Lung (tissue), 11 donors: ENCODE measurements at regions not wholly inside any gene's neighbourhood (a gene's known extent, or its start where the extent isn't known, plus 50 kb on each side); places are given as distances from the start of the nearest gene placed in this dataset.

Source experiments
- ATAC-seq: fragments of 200-7000 bp; cut with Tn5 transposase; one replicate; pipeline ENCODE4 v1.9.1; 2020; ENCODE audit warnings: moderate number of reproducible peaks; ENCODE audit not compliant: insufficient read depth, low FRiP score
- DNase-seq, 3 donors: peaks; one replicate each; pipeline ENCODE4 v3.0.0-alpha.2; 2013 to 2017
- H3K27ac ChIP-seq, 2 donors: one replicate each; pipeline ENCODE4 v1.5.1; 2013; ENCODE audit warnings: mild to moderate bottlenecking in 2 of 2, moderate library complexity in 2 of 2, control low read depth in 1 of 2, inconsistent platforms in 1 of 2, low read depth in 1 of 2, low read length in 1 of 2
- H3K27me3 ChIP-seq, 3 donors: one replicate each; pipeline ENCODE4 v1.5.1; 2013; ENCODE audit warnings: low read length in 2 of 3; ENCODE audit not compliant: control insufficient read depth in 3 of 3, insufficient read depth in 3 of 3
- H3K36me3 ChIP-seq, 4 donors: one replicate each; pipeline ENCODE4 v1.5.1; 2013; ENCODE audit warnings: low read length in 4 of 4, mild to moderate bottlenecking in 1 of 4, moderate library complexity in 1 of 4; ENCODE audit not compliant: control insufficient read depth in 4 of 4, insufficient read depth in 4 of 4
- H3K4me1 ChIP-seq, 5 donors: one replicate each; pipeline ENCODE4 v1.5.1; 2013; ENCODE audit warnings: low read length in 5 of 5, mild to moderate bottlenecking in 2 of 5, moderate library complexity in 1 of 5; ENCODE audit not compliant: control insufficient read depth in 5 of 5, insufficient read depth in 5 of 5
- H3K4me3 ChIP-seq: one replicate; pipeline ENCODE4 v1.5.1; 2013; ENCODE audit warnings: mild to moderate bottlenecking, control low read depth, moderate library complexity
- H3K9ac ChIP-seq, 2 donors: one replicate each; pipeline ENCODE4 v1.5.1; 2013; ENCODE audit warnings: low read length in 2 of 2, control low read depth in 1 of 2; ENCODE audit not compliant: insufficient read depth in 1 of 2
- H3K9me3 ChIP-seq, 4 donors: one replicate each; pipeline ENCODE4 v1.5.1; 2013; ENCODE audit warnings: low read length in 3 of 4, mild to moderate bottlenecking in 1 of 4, moderate library complexity in 1 of 4; ENCODE audit not compliant: control insufficient read depth in 4 of 4, insufficient read depth in 3 of 4
- WGBS, 2 donors: extraction: QIAGEN DNeasy Blood & Tissue Kit; methylation state at CpG; one replicate each; pipeline ENCODE4 v1.1.7; 2013; 5-methylcytosine and 5-hydroxymethylcytosine counted together
- TF ChIP-seq, protein P1 (sequence below): IDR thresholded peaks from 2 replicates; pipeline ENCODE4 v1.5.1; 2012; ENCODE audit warnings: mild to moderate bottlenecking; ENCODE audit errors: control extremely low read depth, extremely low read depth
- donor health status: control.
- donor health status: control.
- donor health status: Bipolar disorder and iron deficiency.
- donor health status: healthy.
- donor health status: DM: yes; HTN: yes; CAD: no.

DNA sequence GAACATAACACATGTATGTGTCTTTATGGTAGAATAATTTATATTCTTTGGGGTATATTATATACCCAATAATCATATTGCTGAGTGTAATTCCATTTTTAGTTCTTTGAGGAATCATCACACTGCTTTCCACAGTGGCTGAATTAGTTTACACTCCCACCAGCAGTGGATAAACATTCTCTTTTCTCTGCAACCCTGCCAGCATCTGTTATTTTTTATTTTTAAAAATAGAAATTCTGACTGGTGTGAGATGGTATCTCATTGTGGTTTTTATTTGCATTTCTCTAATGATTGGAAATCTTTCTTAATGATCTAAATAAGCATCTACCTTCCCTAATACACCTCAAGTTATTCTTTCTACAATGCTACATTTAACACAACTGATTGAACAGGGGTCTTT is 346.2 kb upstream of the LYPLAL1 start:
- Histone ChIP-seq H3K36me3 (no peaks in the 10 kb centered on the region), H3K9ac (no peak overlapping the region), H3K27ac (no peak overlapping the region), H3K4me1 (no peaks in the 10 kb centered on the region), H3K4me3 (no peak overlapping the region), H3K9me3 (no peaks in the 10 kb centered on the region), H3K27me3 (no peaks in the 10 kb centered on the region)
- ATAC-seq: no peak
- no peak for DNase-seq
- TF ChIP-seq, protein P1, sequence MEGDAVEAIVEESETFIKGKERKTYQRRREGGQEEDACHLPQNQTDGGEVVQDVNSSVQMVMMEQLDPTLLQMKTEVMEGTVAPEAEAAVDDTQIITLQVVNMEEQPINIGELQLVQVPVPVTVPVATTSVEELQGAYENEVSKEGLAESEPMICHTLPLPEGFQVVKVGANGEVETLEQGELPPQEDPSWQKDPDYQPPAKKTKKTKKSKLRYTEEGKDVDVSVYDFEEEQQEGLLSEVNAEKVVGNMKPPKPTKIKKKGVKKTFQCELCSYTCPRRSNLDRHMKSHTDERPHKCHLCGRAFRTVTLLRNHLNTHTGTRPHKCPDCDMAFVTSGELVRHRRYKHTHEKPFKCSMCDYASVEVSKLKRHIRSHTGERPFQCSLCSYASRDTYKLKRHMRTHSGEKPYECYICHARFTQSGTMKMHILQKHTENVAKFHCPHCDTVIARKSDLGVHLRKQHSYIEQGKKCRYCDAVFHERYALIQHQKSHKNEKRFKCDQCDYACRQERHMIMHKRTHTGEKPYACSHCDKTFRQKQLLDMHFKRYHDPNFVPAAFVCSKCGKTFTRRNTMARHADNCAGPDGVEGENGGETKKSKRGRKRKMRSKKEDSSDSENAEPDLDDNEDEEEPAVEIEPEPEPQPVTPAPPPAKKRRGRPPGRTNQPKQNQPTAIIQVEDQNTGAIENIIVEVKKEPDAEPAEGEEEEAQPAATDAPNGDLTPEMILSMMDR: no peak

DNA sequence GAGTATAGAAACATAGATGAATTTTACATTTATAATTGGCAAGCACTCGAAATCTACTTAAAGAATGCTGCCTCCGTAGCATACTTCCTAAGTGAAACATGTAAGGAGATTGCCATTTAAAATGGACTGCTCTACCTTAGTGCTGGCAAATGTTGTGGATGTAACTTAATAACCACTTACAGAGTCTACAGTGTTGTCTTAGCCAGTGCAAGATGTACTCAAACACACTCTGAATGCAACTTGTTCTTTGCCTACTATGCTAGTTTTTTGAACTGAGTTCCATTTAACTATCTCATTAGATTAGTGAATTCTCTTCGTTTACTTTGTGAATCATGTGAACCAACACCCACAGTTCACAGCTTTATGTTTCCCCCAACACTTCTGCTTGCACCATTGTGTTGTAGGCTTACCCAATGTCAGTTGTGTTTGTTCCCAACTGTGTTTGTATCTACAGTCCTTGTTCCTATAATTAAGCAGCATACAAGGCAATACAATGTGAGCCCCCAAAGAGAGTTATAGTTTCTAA is 345.5 kb upstream of the LYPLAL1 start:
- no peaks in the 10 kb centered on the region for H3K36me3 ChIP-seq
- H3K4me3 ChIP-seq: no peak overlapping the region
- no peaks in the 10 kb centered on the region for H3K27me3 ChIP-seq
- WGBS, 2 donors: 83 to 93% methylated on average over 3 of the region's 3 CpGs
- DNase-seq (no peak), ATAC-seq (no peak)
- no peaks in the 10 kb centered on the region for H3K9me3 ChIP-seq
- H3K9ac ChIP-seq: no peak overlapping the region
- peaks cover 0 to 4% (median 0%) of the 10 kb centered on the region in 5 donors for H3K4me1 ChIP-seq
- H3K27ac ChIP-seq: no peak overlapping the region
- TF ChIP-seq, protein P1: no peak

DNA sequence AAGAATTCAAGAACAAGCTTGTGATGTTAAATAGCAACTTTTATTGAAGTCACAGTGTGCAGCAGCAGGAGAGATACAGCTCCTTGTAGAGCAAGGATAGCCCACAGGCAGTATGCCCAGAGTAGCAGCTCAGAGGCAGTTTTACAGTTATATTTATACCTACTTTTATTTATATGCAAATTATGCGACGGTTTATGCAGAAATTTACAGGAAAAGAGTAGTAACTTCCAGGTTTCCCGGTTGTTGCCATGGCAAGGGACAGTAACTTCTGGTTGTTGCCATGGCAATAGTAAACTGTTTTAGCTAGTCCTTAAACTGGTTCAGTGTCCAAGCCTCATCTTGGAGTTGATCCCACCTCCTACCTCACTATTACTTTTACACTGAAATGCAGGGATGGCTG is 344.6 kb upstream of the LYPLAL1 start:
- no peaks in the 10 kb centered on the region for H3K9me3 ChIP-seq
- H3K9ac ChIP-seq: no peak overlapping the region
- H3K4me1 ChIP-seq: peaks cover 0 to 4% (median 0%) of the 10 kb centered on the region in 5 donors
- DNase-seq (no peak), ATAC-seq (no peak)
- 76 to 82% methylated on average over 3 of the region's 3 CpGs for WGBS, 2 donors
- H3K4me3 ChIP-seq: no peak overlapping the region
- H3K27ac ChIP-seq: no peak overlapping the region
- no peaks in the 10 kb centered on the region for H3K36me3 ChIP-seq
- H3K27me3 ChIP-seq: no peaks in the 10 kb centered on the region
- TF ChIP-seq, protein P1: no peak

DNA sequence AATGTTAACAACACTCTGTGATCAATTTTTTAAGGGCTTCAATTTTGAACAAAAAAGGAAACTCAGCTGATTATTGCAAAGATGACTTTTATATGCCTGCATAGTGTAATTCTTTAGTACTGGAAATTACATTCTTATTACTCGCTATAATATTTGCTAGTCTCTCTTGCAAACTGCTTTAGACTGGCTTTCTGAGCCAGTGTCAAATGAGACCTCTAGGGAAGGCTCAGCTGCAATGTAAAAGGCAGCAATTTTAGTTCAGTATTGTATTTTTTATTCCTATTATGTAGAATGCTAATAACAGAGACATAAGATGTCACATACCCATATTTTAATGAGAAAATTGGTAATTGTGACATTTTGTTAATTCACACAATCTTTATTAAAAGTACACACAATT is 338.1 kb upstream of the LYPLAL1 start:
- H3K9ac ChIP-seq: no peak overlapping the region
- no peaks in the 10 kb centered on the region for H3K9me3 ChIP-seq
- 95% methylated on average over 1 of the region's 1 CpG for whole genome bisulfite sequencing, 2 donors
- H3K4me3 ChIP-seq: no peak overlapping the region
- TF ChIP-seq, protein P1: no peak
- ATAC-seq (no peak), DNase-seq (no peak)
- no peak overlapping the region for H3K27ac ChIP-seq
- H3K27me3 ChIP-seq: no peaks in the 10 kb centered on the region
- no peaks in the 10 kb centered on the region for H3K36me3 ChIP-seq
- peaks cover 0 to 4% (median 0%) of the 10 kb centered on the region in 5 donors for H3K4me1 ChIP-seq
